Activated gamma-delta T cell treated with Interleukin-2 at 50 U/mL for 16 hours (primary cell): ENCODE measurements at regions not wholly inside any gene's neighbourhood (a gene's known extent, or its start where the extent isn't known, plus 50 kb on each side); places are given as distances from the start of the nearest gene placed in this dataset.
"Not testable (repeated sequence)": the region's sequence is repeated elsewhere in the genome, so short reads cannot be mapped to it uniquely, and the experiment has no call there.

Experiments used
- DNase-seq: peaks from one replicate; pipeline ENCODE4 v3.0.0-alpha.2; 2020

- DNase-seq, result no peak
These were observed 148.7 kb upstream of the RASGEF1B start for GRCh38 chr4:81620442-81620841.

- DNase-seq, result no peak
These were observed 145.8 kb upstream of the RASGEF1B start for GRCh38 chr4:81617545-81617944.

- no peak for DNase-seq
These were observed 139.5 kb upstream of the RASGEF1B start for GRCh38 chr4:81611221-81611620.

GRCh38 chr4:81609844-81610243 lies 138.1 kb upstream of the RASGEF1B start:
- no peak for DNase-seq

DNA sequence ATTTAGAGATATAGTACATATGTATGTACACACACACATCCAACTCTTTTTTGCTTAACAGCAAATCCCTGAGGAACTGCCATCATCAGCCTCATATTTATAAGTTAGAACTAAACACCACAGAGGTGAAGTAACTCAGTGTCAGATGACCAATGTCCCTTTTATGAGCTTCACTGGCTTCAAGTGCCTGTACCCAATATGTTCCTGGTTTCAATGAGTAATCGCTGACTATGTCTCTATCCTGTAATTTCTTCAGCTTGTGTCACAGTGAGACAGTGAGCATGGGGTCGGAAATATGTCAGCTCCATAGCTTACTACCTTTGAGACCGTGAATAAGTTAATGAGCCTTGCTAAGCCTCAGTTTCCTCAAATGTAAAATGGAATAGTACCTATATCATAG lies 136.2 kb upstream of the RASGEF1B start:
- DNase-seq, result no peak

DNA sequence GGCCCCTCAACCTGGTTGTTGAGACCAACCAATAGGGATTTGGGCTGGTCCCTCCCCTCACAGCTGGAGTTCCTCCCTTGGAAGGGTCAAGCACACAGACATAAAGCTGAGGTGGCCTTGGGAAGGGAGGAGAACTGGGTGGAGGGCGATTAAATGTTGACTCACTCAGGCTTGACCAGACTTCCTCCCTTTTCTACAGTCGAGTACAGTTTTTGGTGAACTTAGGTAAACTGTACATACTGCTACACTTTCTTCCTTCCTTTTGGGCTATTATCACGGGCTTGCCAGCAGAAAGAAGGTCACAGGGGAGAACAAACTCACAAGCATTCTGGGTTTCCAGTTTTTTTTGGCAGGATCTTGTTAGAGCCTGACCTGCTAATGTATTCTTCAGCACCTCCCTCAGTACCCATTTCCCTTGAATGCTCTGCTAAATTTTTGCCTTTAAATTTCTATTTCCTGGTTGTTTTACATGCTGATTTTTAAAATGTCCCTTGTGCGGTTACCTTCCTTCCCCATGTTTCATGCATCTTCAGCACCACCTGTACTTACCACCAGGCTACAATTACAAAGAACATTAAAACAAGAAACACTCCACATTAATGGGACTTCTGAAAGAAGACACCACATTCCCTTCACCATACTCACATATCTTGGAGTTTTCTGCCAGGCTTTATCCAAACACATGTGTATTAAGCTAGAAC lies 135.2 kb upstream of the RASGEF1B start:
- no peak for DNase-seq

GRCh38 chr4:81606166-81606565 lies 134.5 kb upstream of the RASGEF1B start:
- DNase-seq, result no peak

GRCh38 chr4:81605271-81605670 lies 133.6 kb upstream of the RASGEF1B start:
- no peak for DNase-seq

GRCh38 chr4:81604683-81605218 lies 133.0 kb upstream of the RASGEF1B start:
- no peak for DNase-seq

DNA sequence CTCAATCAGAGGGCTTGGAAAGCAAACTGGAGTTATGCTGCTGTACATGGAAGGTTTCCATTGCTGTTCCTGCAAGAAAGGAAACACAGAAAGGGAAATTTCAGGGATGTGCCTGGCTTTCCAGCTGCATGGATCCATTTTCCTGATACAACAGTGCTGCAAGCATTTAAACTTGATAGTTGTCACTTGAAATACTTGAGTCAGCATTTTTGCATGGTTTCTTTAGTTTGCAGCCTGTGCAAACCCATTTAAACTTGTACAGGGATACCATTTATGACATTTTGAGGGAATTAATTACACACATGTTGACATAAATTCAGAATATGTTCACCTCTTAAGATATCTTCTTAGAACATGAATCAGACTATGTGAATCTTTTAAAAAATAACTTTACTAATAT lies 131.1 kb upstream of the RASGEF1B start:
- no peak for DNase-seq

- DNase-seq, result no peak
These were observed 129.6 kb upstream of the RASGEF1B start for GRCh38 chr4:81601358-81601694.

- DNase-seq, result no peak
These were observed 129.0 kb upstream of the RASGEF1B start for GRCh38 chr4:81600520-81601357.

GRCh38 chr4:81599742-81600380 lies 128.2 kb upstream of the RASGEF1B start:
- DNase-seq, result no peak

DNA sequence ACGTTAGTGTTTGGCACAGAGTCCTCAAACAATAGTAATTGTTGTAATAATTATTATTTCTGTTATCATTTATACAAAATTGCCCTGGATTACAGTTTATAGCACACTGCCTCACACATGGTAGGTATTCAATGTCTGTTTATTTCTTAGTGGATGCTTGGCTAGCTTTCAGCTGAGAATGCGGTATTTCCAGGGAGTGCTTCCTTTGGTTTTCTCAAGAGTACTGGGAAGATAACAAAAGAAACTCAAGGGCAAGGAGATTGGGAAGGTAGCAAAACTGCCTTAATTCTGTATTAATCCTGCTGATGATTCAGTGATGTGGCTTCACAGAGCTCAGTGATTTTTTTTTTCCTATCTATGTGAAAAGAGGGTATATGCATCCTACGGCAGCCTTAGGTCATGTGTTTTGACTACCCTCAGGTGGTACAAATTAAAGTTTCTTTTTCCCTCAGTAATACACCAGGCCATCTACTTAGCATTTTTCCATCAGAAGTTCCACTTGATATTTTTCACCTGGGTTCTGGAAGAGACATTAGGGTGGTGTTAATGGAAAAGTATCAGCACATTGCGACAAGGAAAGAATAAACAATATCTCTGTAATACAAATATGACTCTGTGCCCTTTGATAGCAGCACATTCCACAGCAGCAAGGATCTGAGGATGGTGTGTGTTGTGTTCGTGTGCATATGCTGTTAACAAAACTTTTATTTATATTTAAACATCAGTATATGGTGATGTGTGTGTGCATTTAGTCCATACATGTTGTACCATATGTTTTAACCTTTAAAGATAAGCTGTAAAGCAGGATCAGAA lies 124.3 kb upstream of the RASGEF1B start:
- no peak for DNase-seq

- DNase-seq, result no peak
These were observed 123.6 kb upstream of the RASGEF1B start for GRCh38 chr4:81595287-81595686.

- no peak for DNase-seq
These were observed 122.9 kb upstream of the RASGEF1B start for GRCh38 chr4:81594490-81595159.

GRCh38 chr4:81592701-81593100 lies 121.0 kb upstream of the RASGEF1B start:
- DNase-seq, result no peak

GRCh38 chr4:81590596-81590995 lies 118.9 kb upstream of the RASGEF1B start:
- DNase-seq, result no peak

DNA sequence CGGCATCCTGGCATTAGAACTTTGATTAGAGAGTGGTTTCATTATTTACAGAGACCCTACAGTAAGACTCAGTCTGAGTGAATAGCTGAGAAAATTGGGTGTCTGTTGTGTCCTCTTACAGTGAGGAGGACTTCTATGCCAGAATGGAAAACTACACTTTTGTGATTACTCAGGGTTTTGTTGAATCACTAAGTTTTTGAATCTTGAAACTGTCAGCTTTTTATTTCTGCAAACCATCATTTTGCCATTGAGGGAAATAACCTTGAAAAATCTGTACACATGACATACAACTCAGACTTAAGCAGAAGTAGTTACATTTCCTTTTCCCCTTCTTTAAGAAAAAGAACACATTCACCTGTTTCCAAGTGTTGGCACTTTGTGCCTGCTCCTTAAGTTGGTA lies 117.6 kb upstream of the RASGEF1B start:
- no peak for DNase-seq

GRCh38 chr4:81586706-81587105 lies 115.0 kb upstream of the RASGEF1B start:
- no peak for DNase-seq

DNA sequence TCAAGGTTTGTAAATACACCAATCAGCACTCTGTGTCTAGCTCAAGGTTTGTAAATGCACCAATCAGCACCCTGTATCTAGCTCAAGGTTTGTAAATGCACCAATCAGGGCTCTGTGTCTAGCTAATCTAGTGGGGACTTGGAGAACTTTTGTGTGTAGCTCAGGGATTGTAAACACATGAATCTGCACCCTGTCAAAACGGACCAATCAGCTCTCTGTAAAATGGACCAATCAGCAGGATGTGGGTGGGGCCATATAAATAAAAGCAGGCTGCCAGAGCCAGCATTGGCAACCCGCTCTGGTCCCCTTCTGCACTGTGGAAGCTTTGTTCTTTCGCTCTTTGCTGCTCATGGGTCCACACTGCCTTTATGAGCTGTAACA lies 109.3 kb upstream of the RASGEF1B start:
- not testable (repeated sequence) for DNase-seq

DNA sequence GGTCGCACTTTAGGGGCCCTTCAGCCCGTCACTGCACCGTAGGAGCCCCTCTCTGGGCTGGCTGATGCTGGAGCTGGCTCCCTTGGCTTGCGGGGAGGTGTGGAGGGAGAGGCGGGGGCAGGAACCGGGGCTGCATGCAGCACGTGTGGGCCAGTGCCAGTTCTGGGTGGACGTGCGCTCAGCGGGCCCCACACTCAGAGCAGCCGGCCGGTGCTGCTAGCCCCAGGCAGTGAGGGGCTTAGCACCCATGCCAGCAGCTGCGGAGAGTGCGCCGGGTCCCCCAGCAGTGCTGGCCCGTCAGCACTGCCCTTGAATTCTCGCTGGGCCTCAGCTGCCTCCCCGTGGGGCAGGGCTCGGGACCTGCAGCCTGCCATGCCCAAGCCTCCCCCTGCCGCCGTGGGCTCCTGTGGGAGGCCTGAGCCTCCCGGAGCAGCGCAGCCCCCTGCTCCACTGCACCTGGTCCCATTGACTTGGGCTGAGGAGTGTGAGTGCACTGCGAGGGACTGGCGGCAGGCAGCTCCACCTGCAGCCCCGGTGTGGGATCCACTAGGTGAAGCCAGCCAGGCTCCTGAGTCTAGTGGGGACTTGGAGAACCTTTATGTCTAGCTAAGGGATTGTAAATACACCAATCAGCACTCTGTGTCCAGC lies 108.8 kb upstream of the RASGEF1B start:
- no peak for DNase-seq
